SJSA1 (cell line): ENCODE measurements at regions not wholly inside any gene's neighbourhood (a gene's known extent, or its start where the extent isn't known, plus 50 kb on each side); places are given as distances from the start of the nearest gene placed in this dataset.

Source experiments
- DNase-seq, 2 experiments: peaks; one replicate each; pipeline ENCODE4 v3.0.0-alpha.2; 2015 to 2020; ENCODE audit warnings: low spot score in 2 of 2, low read depth in 1 of 2
- H3K27ac ChIP-seq: fragments of 250-450 bp; sonication (Bioruptor Pico); 2 replicates; pipeline ENCODE4 v1.5.1; 2020; ENCODE audit warnings: mild to moderate bottlenecking, moderate library complexity
- H3K27me3 ChIP-seq: fragments of 250-450 bp; sonication (Bioruptor Pico); replicated peaks from 2 replicates; pipeline ENCODE4 v1.5.1; 2020; ENCODE audit warnings: mild to moderate bottlenecking, moderate library complexity
- H3K36me3 ChIP-seq: fragments of 250-450 bp; sonication (Bioruptor Pico); 2 replicates; pipeline ENCODE4 v1.5.1; 2020; ENCODE audit warnings: mild to moderate bottlenecking
- H3K4me1 ChIP-seq: fragments of 250-450 bp; sonication (Bioruptor Pico); replicated peaks from 2 replicates; pipeline ENCODE4 v1.6.1; 2021; ENCODE audit warnings: mild to moderate bottlenecking
- H3K4me3 ChIP-seq: fragments of 250-450 bp; sonication (Bioruptor Pico); 2 replicates; pipeline ENCODE4 v1.5.1; 2020; ENCODE audit warnings: mild to moderate bottlenecking
- H3K9me3 ChIP-seq: fragments of 250-450 bp; sonication (Bioruptor Pico); replicated peaks from 2 replicates; pipeline ENCODE4 v1.5.1; 2020; ENCODE audit warnings: mild to moderate bottlenecking

DNA sequence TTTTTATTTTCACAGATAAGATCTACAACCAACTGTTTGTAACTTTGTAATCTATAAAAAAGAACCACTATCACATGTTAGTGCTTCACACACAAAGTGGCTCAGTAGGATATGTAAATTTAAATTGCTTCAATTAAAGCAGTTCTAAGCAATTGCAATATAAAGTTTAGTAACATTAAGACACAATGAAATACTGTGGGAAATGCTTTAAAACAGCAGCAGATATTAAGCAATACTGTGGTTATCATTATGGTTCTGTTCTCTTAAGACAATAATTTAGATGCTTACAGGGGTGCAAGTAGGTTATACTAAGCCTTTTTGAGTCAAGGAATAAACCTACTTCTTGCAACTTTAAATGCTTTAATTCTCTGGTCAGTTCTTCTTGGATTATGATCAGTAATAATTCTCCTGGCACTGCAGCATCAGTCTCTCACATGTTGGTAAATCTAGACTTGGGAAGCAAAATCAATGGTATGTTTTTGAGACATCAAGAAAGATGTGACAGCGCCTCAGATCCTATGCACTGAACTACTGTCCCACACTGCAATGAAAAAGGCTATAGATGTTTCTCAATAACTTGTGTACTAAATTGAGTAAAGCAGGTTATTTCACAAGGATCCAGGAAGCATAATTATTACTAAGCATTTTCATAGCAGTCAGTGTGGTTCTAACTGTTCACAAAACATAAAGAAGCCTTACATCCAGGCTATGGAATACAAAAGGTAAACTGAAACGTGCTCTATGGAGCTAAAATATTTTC lies 338.7 kb upstream of the PDE4D start:
- DNase-seq, result no peak
- Histone ChIP-seq H3K9me3 (no peaks in the 10 kb centered on the region), H3K27ac (no peak overlapping the region), H3K27me3 (no peaks in the 10 kb centered on the region), H3K4me3 (no peak overlapping the region), H3K4me1 (no peaks in the 10 kb centered on the region), H3K36me3 (no peaks in the 10 kb centered on the region)

DNA sequence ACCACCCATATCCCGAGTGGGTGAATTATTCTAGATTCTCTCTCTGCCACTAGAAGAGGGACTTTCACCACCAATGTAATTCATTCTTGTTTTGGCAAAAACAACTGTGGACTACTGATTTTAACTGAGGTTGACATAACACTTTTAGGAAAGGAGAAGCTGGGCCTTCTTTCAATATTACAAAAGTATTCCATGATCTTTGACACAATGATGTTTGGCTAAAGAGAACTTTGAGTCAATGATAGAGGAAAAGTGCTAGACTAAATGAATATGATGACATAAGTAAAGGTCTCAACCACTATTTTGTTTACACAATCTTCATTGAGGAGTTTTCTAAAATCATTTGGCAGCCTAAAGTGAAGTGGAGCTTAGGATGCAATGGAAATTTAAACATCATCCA lies 336.9 kb upstream of the PDE4D start:
- Histone ChIP-seq H3K4me1 (no peaks in the 10 kb centered on the region), H3K36me3 (no peaks in the 10 kb centered on the region), H3K27ac (no peak overlapping the region), H3K4me3 (no peak overlapping the region), H3K27me3 (no peaks in the 10 kb centered on the region), H3K9me3 (no peaks in the 10 kb centered on the region)
- no peak for DNase-seq

DNA sequence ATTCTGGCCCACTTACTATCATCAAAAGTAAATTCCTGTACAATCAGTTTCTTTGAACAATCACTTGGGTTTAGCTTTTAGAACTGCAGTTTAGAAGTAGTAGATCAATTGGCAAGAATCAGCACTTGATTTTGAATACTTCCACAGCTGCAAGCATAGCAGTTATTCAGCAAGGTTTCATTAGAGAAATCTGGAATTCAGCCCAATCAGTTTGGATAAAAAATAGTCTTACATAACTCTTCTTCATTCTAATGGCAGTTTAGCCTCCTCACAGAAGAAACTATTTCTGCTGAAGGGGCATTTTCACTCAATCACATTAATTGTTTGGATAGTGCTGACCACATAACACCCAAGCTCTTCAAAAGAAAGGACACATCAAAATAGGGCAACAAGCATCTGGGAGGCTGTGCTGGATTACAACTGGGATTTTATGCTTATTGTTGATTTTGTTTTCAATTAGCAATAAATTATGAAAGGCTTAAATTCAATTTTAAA lies 336.2 kb upstream of the PDE4D start:
- H3K27me3 ChIP-seq, result no peaks in the 10 kb centered on the region
- H3K4me1 ChIP-seq, result no peaks in the 10 kb centered on the region
- H3K27ac ChIP-seq, result no peak overlapping the region
- no peaks in the 10 kb centered on the region for H3K36me3 ChIP-seq
- no peak for DNase-seq
- H3K4me3 ChIP-seq, result no peak overlapping the region
- no peaks in the 10 kb centered on the region for H3K9me3 ChIP-seq

DNA sequence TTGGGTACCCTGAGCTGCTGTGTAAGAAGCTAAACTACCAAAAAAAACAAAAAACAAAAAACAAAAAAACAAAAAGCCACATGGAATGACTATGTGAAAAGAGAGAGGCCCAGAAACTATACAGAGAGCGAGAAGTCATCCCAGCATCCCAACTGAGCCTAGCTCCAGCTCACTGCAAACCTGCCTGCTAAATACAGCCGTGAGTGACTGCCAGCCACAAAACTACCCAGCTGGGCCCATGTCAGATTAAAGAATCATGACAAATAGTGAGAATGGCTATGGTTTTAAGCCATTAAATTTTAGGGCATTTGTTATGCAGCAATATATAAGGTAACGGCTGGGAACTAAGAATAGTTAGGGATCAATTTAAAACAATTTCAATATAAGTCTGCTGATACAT lies 335.1 kb upstream of the PDE4D start:
- Histone ChIP-seq H3K27me3 (no peaks in the 10 kb centered on the region), H3K9me3 (no peaks in the 10 kb centered on the region), H3K4me1 (no peaks in the 10 kb centered on the region), H3K27ac (no peak overlapping the region), H3K36me3 (no peaks in the 10 kb centered on the region), H3K4me3 (no peak overlapping the region)
- DNase-seq, result no peak

DNA sequence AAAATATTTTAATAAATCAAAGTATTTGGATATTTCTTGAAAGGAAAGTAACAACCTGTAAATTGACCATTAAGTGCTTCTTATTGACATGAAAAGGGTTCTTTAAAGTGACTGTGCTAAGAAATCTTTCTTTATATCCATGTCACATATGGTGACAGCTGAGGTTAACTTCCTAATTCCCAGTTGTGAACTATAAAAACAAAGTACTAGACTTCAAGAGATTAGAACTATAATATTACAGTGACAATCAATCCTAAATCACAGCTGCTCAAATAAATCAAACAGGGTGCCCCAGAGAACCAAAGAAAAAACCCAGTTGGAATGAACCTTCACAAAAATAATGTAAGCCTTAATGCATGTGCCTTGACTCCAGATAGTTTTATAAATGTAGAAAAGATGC lies 332.6 kb upstream of the PDE4D start:
- no peaks in the 10 kb centered on the region for H3K4me1 ChIP-seq
- H3K36me3 ChIP-seq, result no peaks in the 10 kb centered on the region
- H3K4me3 ChIP-seq, result no peak overlapping the region
- no peak for DNase-seq
- H3K27me3 ChIP-seq, result no peaks in the 10 kb centered on the region
- no peaks in the 10 kb centered on the region for H3K9me3 ChIP-seq
- H3K27ac ChIP-seq, result no peak overlapping the region

DNA sequence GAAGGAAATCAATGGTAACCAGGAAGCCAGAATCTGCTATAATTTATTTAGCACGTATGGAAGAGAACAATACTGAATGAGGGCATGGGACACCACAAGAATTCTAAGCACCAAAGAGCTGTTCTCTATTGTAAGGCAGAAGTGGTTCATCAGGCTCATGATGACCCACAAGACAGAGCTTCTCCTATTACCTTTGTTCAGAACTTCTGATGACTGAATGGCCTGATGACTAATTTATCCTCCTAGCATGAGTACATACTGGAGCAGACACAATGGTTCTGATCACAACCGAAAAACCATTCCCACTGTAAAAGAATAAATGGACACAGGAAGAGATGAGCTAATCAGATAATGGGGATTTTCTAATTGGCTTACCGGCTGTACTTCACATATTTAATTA lies 329.8 kb upstream of the PDE4D start:
- Histone ChIP-seq H3K27me3 (no peaks in the 10 kb centered on the region), H3K9me3 (no peaks in the 10 kb centered on the region), H3K4me1 (no peaks in the 10 kb centered on the region), H3K27ac (no peak overlapping the region), H3K36me3 (no peaks in the 10 kb centered on the region), H3K4me3 (no peak overlapping the region)
- DNase-seq, result no peak

DNA sequence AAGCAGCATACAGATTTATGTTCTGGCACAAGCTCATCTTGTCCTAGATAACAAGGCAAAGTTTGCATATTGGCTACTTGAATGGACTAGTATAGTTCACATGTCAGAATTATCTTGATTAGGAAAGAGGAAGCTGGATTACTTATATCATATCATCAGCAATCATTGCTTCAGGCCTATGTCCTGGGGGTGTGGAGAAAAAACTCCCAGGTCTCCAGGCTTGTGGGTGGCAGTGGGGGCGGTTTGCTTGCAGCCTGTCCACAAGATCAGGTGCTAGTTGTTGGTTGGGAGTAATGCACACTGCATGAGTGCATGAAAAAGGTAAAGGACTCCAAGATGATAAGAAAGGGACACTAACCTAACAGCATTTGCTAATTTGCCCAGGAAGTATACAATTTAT lies 326.4 kb upstream of the PDE4D start:
- DNase-seq, result no peak
- H3K27ac ChIP-seq, result no peak overlapping the region
- no peaks in the 10 kb centered on the region for H3K36me3 ChIP-seq
- H3K9me3 ChIP-seq, result no peaks in the 10 kb centered on the region
- H3K4me1 ChIP-seq, result no peaks in the 10 kb centered on the region
- no peak overlapping the region for H3K4me3 ChIP-seq
- H3K27me3 ChIP-seq, result no peaks in the 10 kb centered on the region

DNA sequence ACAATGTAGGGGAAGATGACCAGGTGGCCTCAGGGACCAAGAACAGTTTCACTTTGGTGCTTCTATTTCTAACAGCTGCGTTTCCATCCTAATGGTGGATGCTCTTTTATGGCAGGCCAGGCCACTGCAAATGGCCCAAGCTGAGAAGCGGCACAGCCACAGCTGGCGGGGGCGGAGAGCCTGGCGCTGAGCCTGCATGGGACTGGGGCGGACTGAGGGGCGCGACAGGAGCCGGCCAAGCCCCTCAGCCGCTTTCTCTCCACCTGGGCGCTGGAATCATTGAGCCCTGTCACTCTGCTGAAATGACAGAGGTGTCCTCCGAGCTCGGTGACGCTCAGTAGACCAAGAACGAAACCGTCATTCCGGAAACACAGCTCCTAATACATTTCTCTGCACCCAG lies 317.3 kb upstream of the PDE4D start:
- peaks cover 2% of the 10 kb centered on the region; the same call in 1 of the 2 replicates for H3K27me3 ChIP-seq
- no peak overlapping the region for H3K27ac ChIP-seq
- DNase-seq, result no peak
- H3K36me3 ChIP-seq, result no peaks in the 10 kb centered on the region
- no peak overlapping the region for H3K4me3 ChIP-seq
- H3K9me3 ChIP-seq, result no peaks in the 10 kb centered on the region
- H3K4me1 ChIP-seq, result no peaks in the 10 kb centered on the region

DNA sequence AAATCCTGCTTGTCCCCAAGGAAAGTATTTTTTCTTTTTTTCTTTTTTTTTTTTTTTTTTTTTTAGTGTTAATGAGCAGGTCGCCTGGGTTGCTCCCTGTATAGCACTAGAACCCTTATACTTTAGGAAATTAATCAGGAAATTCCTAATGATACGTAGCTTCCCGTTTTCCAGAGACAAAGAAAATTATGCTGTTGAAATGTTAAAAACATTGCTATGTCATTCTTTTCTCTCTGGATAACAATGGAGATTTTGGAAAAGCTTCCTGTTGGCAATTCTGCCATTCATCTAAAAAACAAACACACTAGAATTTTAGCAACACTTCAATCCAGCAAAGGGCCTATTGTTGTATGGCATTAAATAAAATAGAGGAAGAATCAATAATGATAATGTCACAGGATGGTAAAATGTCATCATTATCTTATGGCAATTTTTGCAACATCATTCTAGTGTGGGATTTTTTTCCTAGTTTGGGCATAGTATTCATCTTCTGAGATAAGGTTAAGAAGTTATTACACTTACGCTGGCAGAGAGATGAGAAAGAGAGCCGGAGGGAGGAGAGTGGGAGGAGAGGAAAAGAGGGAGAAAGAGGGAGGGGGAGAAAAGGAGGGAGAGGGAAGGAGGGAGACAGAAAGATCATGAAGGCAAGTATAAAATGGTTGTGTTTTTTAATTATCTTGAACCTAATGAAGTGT lies 315.8 kb upstream of the PDE4D start:
- no peak overlapping the region for H3K27ac ChIP-seq
- peaks cover 2% of the 10 kb centered on the region; the same call in 1 of the 2 replicates for H3K27me3 ChIP-seq
- H3K4me3 ChIP-seq, result no peak overlapping the region
- no peaks in the 10 kb centered on the region for H3K4me1 ChIP-seq
- no peaks in the 10 kb centered on the region for H3K36me3 ChIP-seq
- no peaks in the 10 kb centered on the region for H3K9me3 ChIP-seq
- DNase-seq, result no peak

DNA sequence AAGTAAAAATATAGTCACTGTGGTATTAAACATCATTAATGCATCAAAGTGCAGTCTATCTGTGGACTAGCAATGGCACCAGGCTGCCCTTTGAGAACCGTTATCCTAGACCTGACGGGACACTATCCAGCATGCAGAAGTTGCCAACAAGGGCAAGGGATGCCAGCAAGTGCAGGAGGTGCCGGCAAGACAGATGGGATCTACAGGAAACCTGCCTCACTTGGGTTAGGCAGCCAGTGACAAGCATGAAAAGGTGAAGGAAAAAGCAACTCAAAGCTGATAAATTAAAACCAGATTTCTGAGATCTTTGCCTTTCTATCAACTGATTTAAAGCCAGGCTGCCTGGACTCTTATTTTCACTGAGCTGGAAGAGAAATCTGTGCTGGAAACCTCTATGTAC lies 315.2 kb upstream of the PDE4D start:
- no peak overlapping the region for H3K4me3 ChIP-seq
- H3K27me3 ChIP-seq, result peaks cover 2% of the 10 kb centered on the region; the same call in 1 of the 2 replicates
- DNase-seq, result no peak
- H3K4me1 ChIP-seq, result no peaks in the 10 kb centered on the region
- no peaks in the 10 kb centered on the region for H3K9me3 ChIP-seq
- no peak overlapping the region for H3K27ac ChIP-seq
- no peaks in the 10 kb centered on the region for H3K36me3 ChIP-seq

DNA sequence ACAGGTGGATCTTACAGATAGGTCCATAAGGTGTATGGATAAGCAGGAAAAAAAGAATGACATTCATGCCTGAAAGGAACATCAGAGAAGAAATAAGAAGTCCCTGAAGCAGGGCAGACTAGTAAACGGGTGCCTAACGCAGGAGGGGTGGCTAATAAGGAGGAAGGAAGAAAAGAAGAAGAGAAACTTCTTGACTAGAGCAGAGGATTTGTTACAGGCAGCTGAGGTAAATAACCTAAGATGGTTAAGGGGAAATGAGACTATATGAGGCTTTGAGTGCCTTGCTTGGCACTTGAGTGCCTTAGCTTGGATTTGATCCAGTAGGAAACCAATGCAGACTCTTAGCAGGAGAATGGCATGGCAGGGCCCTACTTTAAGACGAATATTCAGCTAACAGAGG lies 313.5 kb upstream of the PDE4D start:
- no peaks in the 10 kb centered on the region for H3K9me3 ChIP-seq
- H3K4me1 ChIP-seq, result no peaks in the 10 kb centered on the region
- DNase-seq, result no peak
- no peaks in the 10 kb centered on the region for H3K36me3 ChIP-seq
- no peak overlapping the region for H3K27ac ChIP-seq
- no peak overlapping the region for H3K4me3 ChIP-seq
- H3K27me3 ChIP-seq, result peaks cover 2% of the 10 kb centered on the region; the same call in 1 of the 2 replicates

DNA sequence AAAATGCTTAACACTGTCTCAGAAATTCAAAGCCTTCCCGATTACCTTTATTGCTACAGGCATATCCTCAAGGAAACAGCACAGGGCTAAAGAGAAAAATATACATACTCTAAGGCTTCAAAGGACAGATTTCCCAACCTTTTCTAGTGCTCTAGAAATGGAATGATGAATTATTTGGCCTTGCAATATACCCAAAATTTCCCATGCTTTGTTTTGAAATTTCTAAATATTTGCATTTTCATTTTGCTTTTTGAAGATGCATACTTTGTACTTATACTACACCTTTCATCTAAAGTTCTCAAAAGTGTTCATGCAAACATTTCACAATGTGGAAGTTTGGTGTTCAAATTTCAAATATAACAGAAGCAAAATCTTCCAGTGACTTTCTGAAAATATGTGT lies 312.7 kb upstream of the PDE4D start:
- DNase-seq, result no peak
- Histone ChIP-seq H3K4me3 (no peak overlapping the region), H3K36me3 (no peaks in the 10 kb centered on the region), H3K27ac (no peak overlapping the region), H3K27me3 (peaks cover 2% of the 10 kb centered on the region; the same call in 1 of the 2 replicates), H3K4me1 (no peaks in the 10 kb centered on the region), H3K9me3 (no peaks in the 10 kb centered on the region)

DNA sequence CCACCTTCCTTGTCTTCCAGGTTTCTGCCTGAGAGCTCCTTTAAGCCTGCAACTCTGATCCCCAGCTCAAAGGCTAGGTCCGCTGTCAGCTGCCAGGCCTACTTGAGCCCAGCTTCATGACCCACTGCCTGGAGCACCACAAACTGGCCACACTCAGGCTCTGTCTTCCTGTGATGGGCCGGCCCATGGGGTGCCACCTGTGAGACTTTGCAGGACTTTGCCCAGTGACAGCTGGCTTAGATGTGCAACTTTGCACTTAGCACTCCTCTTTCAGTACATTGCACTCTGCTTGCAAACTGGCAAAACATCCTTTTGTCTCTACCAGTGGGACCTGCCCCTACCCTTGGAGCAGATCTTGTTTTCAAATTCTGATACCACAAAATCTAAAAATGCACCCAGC lies 311.5 kb upstream of the PDE4D start:
- H3K36me3 ChIP-seq, result no peaks in the 10 kb centered on the region
- no peaks in the 10 kb centered on the region for H3K9me3 ChIP-seq
- peaks cover 2% of the 10 kb centered on the region; the same call in 1 of the 2 replicates for H3K27me3 ChIP-seq
- H3K4me1 ChIP-seq, result no peaks in the 10 kb centered on the region
- DNase-seq, result no peak
- no peak overlapping the region for H3K4me3 ChIP-seq
- no peak overlapping the region for H3K27ac ChIP-seq

DNA sequence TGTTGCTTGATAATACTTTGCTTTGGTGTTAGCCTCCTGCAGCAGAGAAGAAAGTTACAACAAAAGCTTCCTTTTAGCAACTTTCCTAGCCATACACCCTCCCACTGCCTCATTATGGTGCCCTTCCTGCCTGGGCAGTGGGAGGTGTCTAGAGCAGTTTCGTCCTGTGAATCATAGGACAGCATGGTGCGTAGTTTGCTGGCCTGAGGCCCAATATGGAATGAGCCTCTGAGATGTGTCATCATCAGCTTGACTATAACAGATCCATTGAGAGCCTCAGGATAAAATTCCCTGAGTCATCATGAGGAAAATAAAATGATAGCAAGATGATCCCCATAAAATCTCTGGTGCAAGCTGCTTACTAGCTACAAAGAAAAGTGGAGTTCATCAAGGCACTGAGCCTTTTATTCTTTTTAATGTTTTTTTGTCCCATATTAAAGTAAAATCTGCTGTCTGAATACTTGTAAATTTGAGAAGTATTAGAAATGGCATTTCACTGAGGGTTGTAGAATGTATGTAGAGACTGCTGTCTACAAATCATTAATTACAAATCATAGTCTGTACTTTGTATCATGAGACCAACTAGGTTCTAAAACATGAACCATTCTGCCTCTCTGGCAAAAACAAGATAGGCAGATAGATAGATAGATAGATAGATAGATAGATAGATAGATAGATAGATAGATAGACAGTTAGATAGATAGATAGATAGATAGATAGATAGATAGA lies 303.0 kb upstream of the PDE4D start:
- Histone ChIP-seq H3K9me3 (no peaks in the 10 kb centered on the region), H3K4me3 (no peak overlapping the region), H3K4me1 (peaks cover 6% of the 10 kb centered on the region; the same call in 1 of the 2 replicates), H3K27me3 (no peaks in the 10 kb centered on the region), H3K36me3 (no peaks in the 10 kb centered on the region), H3K27ac (no peak overlapping the region)
- peak; percentile 13 to 54 for DNase-seq
